Gastroesophageal sphincter (tissue), 3 donors: ENCODE measurements at regions not wholly inside any gene's neighbourhood (a gene's known extent, or its start where the extent isn't known, plus 50 kb on each side); places are given as distances from the start of the nearest gene placed in this dataset.

Source experiments
- CTCF ChIP-seq, 4 experiments: fragments of 200-600 bp in 2 of 4; fragments of 450-650 bp in 2 of 4; sonication (generic) in 1 of 4; IDR thresholded peaks; one replicate each; pipeline ENCODE4 v1.5.1; 2017 to 2019; ENCODE audit warnings: antibody characterized with exemption in 4 of 4, mild to moderate bottlenecking in 2 of 4, moderate library complexity in 2 of 4
- EP300 ChIP-seq: sonication (generic); formaldehyde crosslinking; IDR thresholded peaks from one replicate; pipeline ENCODE4 v1.6.1; 2017; ENCODE audit warnings: antibody characterized with exemption, mild to moderate bottlenecking
- POLR2A ChIP-seq, 2 donors: fragments of 450-650 bp; IDR thresholded peaks; one replicate each; pipeline ENCODE4 v1.6.1; 2017; ENCODE audit warnings: antibody characterized with exemption in 2 of 2, mild to moderate bottlenecking in 2 of 2, moderate library complexity in 1 of 2
- POLR2AphosphoS5 ChIP-seq: sonication (generic); formaldehyde crosslinking; IDR thresholded peaks from one replicate; pipeline ENCODE4 v1.6.1; 2017; ENCODE audit warnings: antibody characterized with exemption

GRCh38 chr2:162968306-162968705 lies 129.7 kb upstream of the KCNH7 start:
- TF ChIP-seq POLR2A (IDR thresholded peaks at IDR 0.05): no peak
- TF ChIP-seq CTCF (IDR thresholded peaks at IDR 0.05): no peak
- no peak for TF ChIP-seq POLR2AphosphoS5
- TF ChIP-seq EP300: no peak
